Thoracic aorta (tissue), 2 donors: ENCODE measurements at regions not wholly inside any gene's neighbourhood (a gene's known extent, or its start where the extent isn't known, plus 50 kb on each side); places are given as distances from the start of the nearest gene placed in this dataset.

Experiments used
- ATAC-seq: fragments of 150-250 bp; one replicate; pipeline ENCODE4 v1.8.0; 2017; ENCODE audit warnings: low read depth; ENCODE audit not compliant: insufficient number of reproducible peaks, low FRiP score
- DNase-seq: peaks from one replicate; pipeline ENCODE4 v3.0.0-alpha.2; 2020; ENCODE audit warnings: low spot score
- H3K27ac ChIP-seq, 2 donors: fragments of 200-600 bp; sonication (generic); 1 replicate in 1 of 2; 2 replicates in 1 of 2; pipeline ENCODE4 v1.5.1; 2016; ENCODE audit warnings: mild to moderate bottlenecking in 2 of 2, moderate library complexity in 2 of 2
- H3K27me3 ChIP-seq: fragments of 200-600 bp; sonication (generic); replicated peaks from 2 replicates; pipeline ENCODE4 v1.6.0; 2016; ENCODE audit warnings: mild to moderate bottlenecking; ENCODE audit not compliant: insufficient read depth
- H3K36me3 ChIP-seq: fragments of 200-600 bp; sonication (generic); one replicate; pipeline ENCODE4 v1.5.1; 2016
- H3K4me1 ChIP-seq, 2 donors: fragments of 200-600 bp; sonication (generic); 1 replicate in 1 of 2; 2 replicates in 1 of 2; pipeline versions ENCODE4 v1.5.1 to v1.6.0; 2016; ENCODE audit warnings: low read depth in 2 of 2, mild to moderate bottlenecking in 1 of 2; ENCODE audit not compliant: control insufficient read depth in 1 of 2
- H3K4me3 ChIP-seq: fragments of 200-600 bp; sonication (generic); 2 replicates; pipeline ENCODE4 v1.5.1; 2016; ENCODE audit warnings: mild to moderate bottlenecking
- H3K9me3 ChIP-seq: fragments of 200-600 bp; sonication (generic); 2 replicates; pipeline ENCODE4 v1.5.1; 2016
- CTCF ChIP-seq: fragments of 200-600 bp; sonication (generic); IDR thresholded peaks from one replicate; pipeline ENCODE4 v1.5.1; 2019; ENCODE audit warnings: antibody characterized with exemption

GRCh38 chr2:239853706-239854327 lies 171.3 kb downstream of the NDUFA10 start:
- Histone ChIP-seq H3K4me3 (no peak overlapping the region), H3K4me1 (no peaks in the 10 kb centered on the region), H3K9me3 (peaks cover 4% of the 10 kb centered on the region), H3K36me3 (no peaks in the 10 kb centered on the region), H3K27me3 (no peaks in the 10 kb centered on the region), H3K27ac (no peak overlapping the region)
- ATAC-seq (no peak), DNase-seq (no peak)
- no peak for TF ChIP-seq CTCF

GRCh38 chr2:239853121-239853520 lies 172.0 kb downstream of the NDUFA10 start:
- Histone ChIP-seq H3K4me3 (no peak overlapping the region), H3K36me3 (no peaks in the 10 kb centered on the region), H3K27me3 (no peaks in the 10 kb centered on the region), H3K4me1 (no peaks in the 10 kb centered on the region), H3K9me3 (peaks cover 4% of the 10 kb centered on the region), H3K27ac (no peak overlapping the region)
- ATAC-seq: no peak
- TF ChIP-seq CTCF: no peak
- no peak for DNase-seq

- no peak for TF ChIP-seq CTCF
- ATAC-seq (no peak), DNase-seq (no peak)
- Histone ChIP-seq H3K4me1 (no peaks in the 10 kb centered on the region), H3K4me3 (no peak overlapping the region), H3K9me3 (peaks cover 4% of the 10 kb centered on the region), H3K27ac (no peak overlapping the region), H3K36me3 (no peaks in the 10 kb centered on the region), H3K27me3 (no peaks in the 10 kb centered on the region)
Measured at GRCh38 chr2:239852272-239852671, 172.9 kb downstream of the NDUFA10 start.

DNA sequence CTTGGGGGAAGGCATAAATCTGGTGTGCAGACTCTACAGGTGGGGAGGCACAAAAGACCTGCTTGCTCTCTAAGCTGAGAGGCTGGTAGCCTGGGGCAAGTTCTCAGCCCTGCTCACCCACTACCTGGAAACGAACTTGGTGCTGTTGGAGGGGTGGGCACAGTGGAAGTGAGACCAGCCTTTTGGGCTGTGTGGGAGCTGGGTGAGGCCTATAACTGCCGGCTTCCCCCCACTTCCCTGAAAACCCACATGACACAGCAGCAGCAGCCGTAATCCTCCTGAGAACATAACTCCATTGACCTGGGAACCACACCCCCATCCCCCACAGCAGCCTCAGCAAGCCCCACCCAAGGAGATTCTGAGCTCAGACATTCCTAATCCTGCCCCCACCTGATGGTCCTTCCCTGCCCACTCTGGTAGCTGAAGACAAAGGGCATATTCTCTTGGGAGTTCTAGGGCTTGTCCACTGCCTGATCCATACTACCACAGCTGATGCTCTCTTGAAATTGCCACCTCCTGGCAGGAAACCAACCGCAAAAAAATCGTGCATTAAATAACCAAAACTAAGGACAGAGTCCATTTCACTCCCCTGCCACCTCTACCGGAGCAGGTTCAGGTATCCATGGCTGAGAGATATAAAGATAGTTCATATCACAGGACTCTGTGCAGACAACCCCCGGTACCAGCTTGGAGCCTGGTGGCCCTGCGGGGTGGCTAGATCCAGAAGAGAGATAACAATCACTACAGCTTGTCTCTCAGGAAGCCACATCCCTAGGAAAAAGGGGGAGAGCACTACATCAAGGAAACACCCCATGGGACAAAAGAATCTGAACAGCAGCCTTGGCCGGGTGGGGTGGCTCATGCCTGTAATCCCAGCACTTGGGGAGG lies 178.1 kb downstream of the NDUFA10 start:
- no peak overlapping the region for H3K27ac ChIP-seq
- H3K4me3 ChIP-seq: no peak overlapping the region
- H3K9me3 ChIP-seq: peaks cover 4% of the 10 kb centered on the region
- no peak for ATAC-seq
- TF ChIP-seq CTCF: no peak
- no peaks in the 10 kb centered on the region for H3K4me1 ChIP-seq
- H3K36me3 ChIP-seq: no peaks in the 10 kb centered on the region
- H3K27me3 ChIP-seq: no peaks in the 10 kb centered on the region
- no peak for DNase-seq

DNA sequence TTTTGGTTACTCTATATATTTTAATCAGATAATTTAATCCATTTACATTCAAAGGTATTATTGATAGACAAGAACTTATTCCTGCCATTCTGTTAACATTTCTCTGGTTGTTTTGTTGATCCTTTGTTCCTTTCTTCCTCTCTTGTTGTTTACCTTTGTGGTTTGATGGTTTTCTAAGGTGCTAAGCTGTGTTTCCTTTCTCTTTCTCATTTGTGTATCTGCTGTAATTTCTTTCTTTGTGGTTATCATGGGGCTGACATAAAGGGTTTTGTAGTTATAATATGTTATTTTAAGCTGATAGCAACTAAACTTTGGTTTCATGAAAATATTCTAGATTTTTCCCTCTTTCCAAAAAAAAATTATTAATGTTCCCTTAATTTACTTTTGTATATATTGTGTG lies 179.2 kb downstream of the NDUFA10 start:
- H3K27ac ChIP-seq: no peak overlapping the region
- no peak for TF ChIP-seq CTCF
- H3K36me3 ChIP-seq: no peaks in the 10 kb centered on the region
- ATAC-seq (no peak), DNase-seq (no peak)
- peaks cover 4% of the 10 kb centered on the region for H3K9me3 ChIP-seq
- H3K4me3 ChIP-seq: no peak overlapping the region
- H3K4me1 ChIP-seq: no peaks in the 10 kb centered on the region
- no peaks in the 10 kb centered on the region for H3K27me3 ChIP-seq
